ENCODE measurements at regions not wholly inside any gene's neighbourhood (a gene's known extent, or its start where the extent isn't known, plus 50 kb on each side); places are given as distances from the start of the nearest gene placed in this dataset.

DNA sequence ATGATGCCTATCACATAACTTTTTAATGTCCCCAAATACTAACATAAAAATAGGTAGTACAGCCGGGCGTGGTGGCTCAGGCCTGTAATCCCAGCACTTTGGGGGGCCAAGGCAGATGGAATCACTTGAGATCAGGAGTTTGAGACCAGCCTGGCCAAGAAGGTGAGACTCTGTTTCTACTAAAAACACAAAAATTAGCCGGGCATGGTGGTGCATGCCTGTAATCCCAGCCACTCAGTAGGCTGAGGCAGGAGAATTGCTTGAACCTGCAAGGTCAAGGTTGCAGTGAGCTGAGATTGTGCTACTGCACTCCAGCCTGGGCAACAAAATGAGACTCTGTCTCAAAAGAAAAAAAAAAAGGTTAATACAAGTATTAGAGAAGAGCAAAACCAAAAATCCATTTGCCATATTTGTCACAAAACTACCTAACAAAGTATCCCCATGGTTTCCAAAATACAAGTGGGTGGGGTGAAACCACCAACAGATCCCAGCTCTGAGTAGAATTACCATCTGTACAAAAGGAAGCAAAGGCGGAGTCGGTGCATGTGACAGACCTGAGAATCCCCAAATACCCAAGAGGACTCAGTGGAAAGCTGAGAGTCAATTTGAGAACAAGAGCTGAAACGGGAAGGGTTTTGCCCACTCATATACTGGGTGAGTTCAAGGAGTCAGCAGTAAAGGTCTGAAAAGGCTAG is 113.2 kb downstream of the TOMM20 start:
- Histone ChIP-seq H3K9me3 (ENCODE audit: control insufficient read depth, insufficient read depth, low read depth, low read length) (no peaks in the 10 kb centered on the region), H3K27ac (ENCODE audit: extremely low read depth, low read depth, low read length) (no peak overlapping the region), H3K36me3 (ENCODE audit: control insufficient read depth in 2 of 2, insufficient read depth in 1 of 2, low read length in 2 of 2) (no peaks in the 10 kb centered on the region), H3K4me1 (ENCODE audit: control insufficient read depth, insufficient read depth, low read length) (peaks cover 5% of the 10 kb centered on the region; the same call in 1 of the 2 replicates), H3K4me3 (ENCODE audit: low read depth, low read length) (no peak overlapping the region)
- TF ChIP-seq, protein P1, sequence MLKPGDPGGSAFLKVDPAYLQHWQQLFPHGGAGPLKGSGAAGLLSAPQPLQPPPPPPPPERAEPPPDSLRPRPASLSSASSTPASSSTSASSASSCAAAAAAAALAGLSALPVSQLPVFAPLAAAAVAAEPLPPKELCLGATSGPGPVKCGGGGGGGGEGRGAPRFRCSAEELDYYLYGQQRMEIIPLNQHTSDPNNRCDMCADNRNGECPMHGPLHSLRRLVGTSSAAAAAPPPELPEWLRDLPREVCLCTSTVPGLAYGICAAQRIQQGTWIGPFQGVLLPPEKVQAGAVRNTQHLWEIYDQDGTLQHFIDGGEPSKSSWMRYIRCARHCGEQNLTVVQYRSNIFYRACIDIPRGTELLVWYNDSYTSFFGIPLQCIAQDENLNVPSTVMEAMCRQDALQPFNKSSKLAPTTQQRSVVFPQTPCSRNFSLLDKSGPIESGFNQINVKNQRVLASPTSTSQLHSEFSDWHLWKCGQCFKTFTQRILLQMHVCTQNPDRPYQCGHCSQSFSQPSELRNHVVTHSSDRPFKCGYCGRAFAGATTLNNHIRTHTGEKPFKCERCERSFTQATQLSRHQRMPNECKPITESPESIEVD (tag by site-specific recombination; IDR thresholded peaks at IDR 0.05): no peak
- ChIA-PET CTCF (interaction anchor here (0.7 kb wide), 1 partner anchor 26 kb away, joined by 4 read pairs; no protein-coding TSS in a partner anchor), POLR2A (no interaction called here)

DNA sequence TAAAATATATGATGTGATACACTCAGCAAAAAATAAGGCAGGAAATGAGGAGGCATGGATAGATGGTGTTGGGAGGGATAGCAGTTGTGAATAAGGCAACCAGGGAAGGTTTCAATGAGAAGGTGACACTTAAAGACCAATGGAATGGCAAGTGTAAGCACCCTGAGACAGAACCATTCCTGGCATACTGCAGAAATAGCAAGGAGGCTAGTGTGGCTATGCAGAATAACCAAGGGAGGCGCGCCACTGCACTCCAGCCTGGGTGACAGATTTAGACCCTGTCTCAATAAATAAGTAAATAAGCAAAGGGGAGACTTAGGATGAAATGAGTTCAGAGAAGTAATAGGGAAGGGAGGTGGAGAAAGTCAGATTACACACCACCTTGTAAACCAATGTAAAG is 113.9 kb downstream of the TOMM20 start:
- no peak overlapping the region for H3K27ac ChIP-seq (ENCODE audit: extremely low read depth, low read depth, low read length)
- H3K4me1 ChIP-seq (ENCODE audit: control insufficient read depth, insufficient read depth, low read length): peaks cover 5% of the 10 kb centered on the region; the same call in 1 of the 2 replicates
- ChIA-PET CTCF (no interaction called here), POLR2A (no interaction called here)
- H3K36me3 ChIP-seq (ENCODE audit: control insufficient read depth in 2 of 2, insufficient read depth in 1 of 2, low read length in 2 of 2): no peaks in the 10 kb centered on the region
- TF ChIP-seq ZNF157 (tag by site-specific recombination; IDR thresholded peaks at IDR 0.05): no peak
- no peak for TF ChIP-seq SP3 (tag by site-specific recombination; IDR thresholded peaks at IDR 0.05)
- TF ChIP-seq, protein P2, sequence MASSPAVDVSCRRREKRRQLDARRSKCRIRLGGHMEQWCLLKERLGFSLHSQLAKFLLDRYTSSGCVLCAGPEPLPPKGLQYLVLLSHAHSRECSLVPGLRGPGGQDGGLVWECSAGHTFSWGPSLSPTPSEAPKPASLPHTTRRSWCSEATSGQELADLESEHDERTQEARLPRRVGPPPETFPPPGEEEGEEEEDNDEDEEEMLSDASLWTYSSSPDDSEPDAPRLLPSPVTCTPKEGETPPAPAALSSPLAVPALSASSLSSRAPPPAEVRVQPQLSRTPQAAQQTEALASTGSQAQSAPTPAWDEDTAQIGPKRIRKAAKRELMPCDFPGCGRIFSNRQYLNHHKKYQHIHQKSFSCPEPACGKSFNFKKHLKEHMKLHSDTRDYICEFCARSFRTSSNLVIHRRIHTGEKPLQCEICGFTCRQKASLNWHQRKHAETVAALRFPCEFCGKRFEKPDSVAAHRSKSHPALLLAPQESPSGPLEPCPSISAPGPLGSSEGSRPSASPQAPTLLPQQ (tag by site-specific recombination; IDR thresholded peaks at IDR 0.05): no peak
- no peak for TF ChIP-seq ZNF549 (tag by site-specific recombination; IDR thresholded peaks at IDR 0.05)
- no peak for TF ChIP-seq ZNF19 (tag by site-specific recombination; IDR thresholded peaks at IDR 0.05; ENCODE audit: low read depth)
- TF ChIP-seq ZNF404 (tag by site-specific recombination; IDR thresholded peaks at IDR 0.05): no peak
- no peak for TF ChIP-seq GLIS2 (tag by site-specific recombination; IDR thresholded peaks at IDR 0.05)
- TF ChIP-seq YY1 (tag by site-specific recombination; IDR thresholded peaks at IDR 0.05): no peak
- no peak for TF ChIP-seq GFI1B (tag by site-specific recombination; IDR thresholded peaks at IDR 0.05)
- no peak for TF ChIP-seq ZSCAN16 (tag by site-specific recombination; IDR thresholded peaks at IDR 0.05)
- H3K4me3 ChIP-seq (ENCODE audit: low read depth, low read length): no peak overlapping the region
- no peaks in the 10 kb centered on the region for H3K9me3 ChIP-seq (ENCODE audit: control insufficient read depth, insufficient read depth, low read depth, low read length)

- Histone ChIP-seq H3K36me3 (ENCODE audit: control insufficient read depth in 2 of 2, insufficient read depth in 1 of 2, low read length in 2 of 2) (no peaks in the 10 kb centered on the region), H3K4me1 (ENCODE audit: control insufficient read depth, insufficient read depth, low read length) (peaks cover 5% of the 10 kb centered on the region; the same call in 1 of the 2 replicates), H3K9me3 (ENCODE audit: control insufficient read depth, insufficient read depth, low read depth, low read length) (no peaks in the 10 kb centered on the region), H3K27ac (ENCODE audit: extremely low read depth, low read depth, low read length) (no peak overlapping the region), H3K4me3 (ENCODE audit: low read depth, low read length) (no peak overlapping the region)
- POLR2A ChIA-PET: no interaction called here
- CTCF ChIA-PET: no interaction called here
- TF ChIP-seq ZNF707 (tag by site-specific recombination; IDR thresholded peaks at IDR 0.05) (no peak), ZNF514 (tag by site-specific recombination; IDR thresholded peaks at IDR 0.05) (no peak), REPIN1 (tag by site-specific recombination; IDR thresholded peaks at IDR 0.05; ENCODE audit: low read depth) (no peak), ZNF585B (tag by site-specific recombination; IDR thresholded peaks at IDR 0.05) (no peak), ZNF555 (tag by site-specific recombination; conservative IDR thresholded peaks at IDR 0.05) (no peak), ZNF658 (tag by site-specific recombination; IDR thresholded peaks at IDR 0.05) (no peak), SETDB1 (IDR thresholded peaks at IDR 0.05; ENCODE audit: insufficient read length, low read length) (no peak)
- TF ChIP-seq, protein P3, sequence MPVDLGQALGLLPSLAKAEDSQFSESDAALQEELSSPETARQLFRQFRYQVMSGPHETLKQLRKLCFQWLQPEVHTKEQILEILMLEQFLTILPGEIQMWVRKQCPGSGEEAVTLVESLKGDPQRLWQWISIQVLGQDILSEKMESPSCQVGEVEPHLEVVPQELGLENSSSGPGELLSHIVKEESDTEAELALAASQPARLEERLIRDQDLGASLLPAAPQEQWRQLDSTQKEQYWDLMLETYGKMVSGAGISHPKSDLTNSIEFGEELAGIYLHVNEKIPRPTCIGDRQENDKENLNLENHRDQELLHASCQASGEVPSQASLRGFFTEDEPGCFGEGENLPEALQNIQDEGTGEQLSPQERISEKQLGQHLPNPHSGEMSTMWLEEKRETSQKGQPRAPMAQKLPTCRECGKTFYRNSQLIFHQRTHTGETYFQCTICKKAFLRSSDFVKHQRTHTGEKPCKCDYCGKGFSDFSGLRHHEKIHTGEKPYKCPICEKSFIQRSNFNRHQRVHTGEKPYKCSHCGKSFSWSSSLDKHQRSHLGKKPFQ (tag by site-specific recombination; IDR thresholded peaks at IDR 0.05): no peak
- TF ChIP-seq, protein P4, sequence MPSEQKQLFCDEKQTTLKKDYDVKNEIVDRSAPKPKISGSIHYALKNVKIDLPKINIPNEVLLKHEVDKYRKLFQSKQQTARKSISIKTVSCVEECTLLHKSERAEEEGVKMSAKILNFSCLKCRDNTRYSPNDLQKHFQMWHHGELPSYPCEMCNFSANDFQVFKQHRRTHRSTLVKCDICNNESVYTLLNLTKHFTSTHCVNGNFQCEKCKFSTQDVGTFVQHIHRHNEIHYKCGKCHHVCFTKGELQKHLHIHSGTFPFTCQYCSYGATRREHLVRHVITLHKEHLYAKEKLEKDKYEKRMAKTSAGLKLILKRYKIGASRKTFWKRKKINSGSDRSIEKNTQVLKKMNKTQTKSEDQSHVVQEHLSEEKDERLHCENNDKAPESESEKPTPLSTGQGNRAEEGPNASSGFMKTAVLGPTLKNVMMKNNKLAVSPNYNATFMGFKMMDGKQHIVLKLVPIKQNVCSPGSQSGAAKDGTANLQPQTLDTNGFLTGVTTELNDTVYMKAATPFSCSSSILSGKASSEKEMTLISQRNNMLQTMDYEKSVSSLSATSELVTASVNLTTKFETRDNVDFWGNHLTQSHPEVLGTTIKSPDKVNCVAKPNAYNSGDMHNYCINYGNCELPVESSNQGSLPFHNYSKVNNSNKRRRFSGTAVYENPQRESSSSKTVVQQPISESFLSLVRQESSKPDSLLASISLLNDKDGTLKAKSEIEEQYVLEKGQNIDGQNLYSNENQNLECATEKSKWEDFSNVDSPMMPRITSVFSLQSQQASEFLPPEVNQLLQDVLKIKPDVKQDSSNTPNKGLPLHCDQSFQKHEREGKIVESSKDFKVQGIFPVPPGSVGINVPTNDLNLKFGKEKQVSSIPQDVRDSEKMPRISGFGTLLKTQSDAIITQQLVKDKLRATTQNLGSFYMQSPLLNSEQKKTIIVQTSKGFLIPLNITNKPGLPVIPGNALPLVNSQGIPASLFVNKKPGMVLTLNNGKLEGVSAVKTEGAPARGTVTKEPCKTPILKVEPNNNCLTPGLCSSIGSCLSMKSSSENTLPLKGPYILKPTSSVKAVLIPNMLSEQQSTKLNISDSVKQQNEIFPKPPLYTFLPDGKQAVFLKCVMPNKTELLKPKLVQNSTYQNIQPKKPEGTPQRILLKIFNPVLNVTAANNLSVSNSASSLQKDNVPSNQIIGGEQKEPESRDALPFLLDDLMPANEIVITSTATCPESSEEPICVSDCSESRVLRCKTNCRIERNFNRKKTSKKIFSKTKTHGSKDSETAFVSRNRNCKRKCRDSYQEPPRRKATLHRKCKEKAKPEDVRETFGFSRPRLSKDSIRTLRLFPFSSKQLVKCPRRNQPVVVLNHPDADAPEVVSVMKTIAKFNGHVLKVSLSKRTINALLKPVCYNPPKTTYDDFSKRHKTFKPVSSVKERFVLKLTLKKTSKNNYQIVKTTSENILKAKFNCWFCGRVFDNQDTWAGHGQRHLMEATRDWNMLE (tag by site-specific recombination; conservative IDR thresholded peaks at IDR 0.05; ENCODE audit: low read depth): no peak
- TF ChIP-seq, protein P5, sequence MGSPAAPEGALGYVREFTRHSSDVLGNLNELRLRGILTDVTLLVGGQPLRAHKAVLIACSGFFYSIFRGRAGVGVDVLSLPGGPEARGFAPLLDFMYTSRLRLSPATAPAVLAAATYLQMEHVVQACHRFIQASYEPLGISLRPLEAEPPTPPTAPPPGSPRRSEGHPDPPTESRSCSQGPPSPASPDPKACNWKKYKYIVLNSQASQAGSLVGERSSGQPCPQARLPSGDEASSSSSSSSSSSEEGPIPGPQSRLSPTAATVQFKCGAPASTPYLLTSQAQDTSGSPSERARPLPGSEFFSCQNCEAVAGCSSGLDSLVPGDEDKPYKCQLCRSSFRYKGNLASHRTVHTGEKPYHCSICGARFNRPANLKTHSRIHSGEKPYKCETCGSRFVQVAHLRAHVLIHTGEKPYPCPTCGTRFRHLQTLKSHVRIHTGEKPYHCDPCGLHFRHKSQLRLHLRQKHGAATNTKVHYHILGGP (tag by site-specific recombination; IDR thresholded peaks at IDR 0.05): no peak
These were observed 115.1 kb downstream of the TOMM20 start for GRCh38 chr1:235013512-235013911.

All from HEK293 (cell line).